RWPE1 (cell line): ENCODE measurements at regions not wholly inside any gene's neighbourhood (a gene's known extent, or its start where the extent isn't known, plus 50 kb on each side); places are given as distances from the start of the nearest gene placed in this dataset.

Source experiments
- CTCF ChIA-PET: fragments of 350-600 bp; sonication (Branson Sonifier 250); formaldehyde crosslinking; extraction: SDS; loops from one replicate; lab custom pipeline; 2021; lab: Yijun Ruan, JAX
- POLR2A ChIA-PET: fragments of 400-600 bp; formaldehyde crosslinking; extraction: SDS; loops from one replicate; lab custom pipeline; 2020; ENCODE audit warnings: antibody characterized with exemption; ENCODE audit not compliant: low non-redundant PET; lab: Yijun Ruan, JAX
- DNase-seq: peaks from one replicate; pipeline ENCODE4 v3.0.0; 2012; ENCODE audit warnings: low spot score
- H3K27ac ChIP-seq: fragments of 450-650 bp; 2 replicates; pipeline ENCODE4 v1.5.1; 2017
- CTCF ChIP-seq: fragments of 450-650 bp; conservative IDR thresholded peaks from 2 replicates; pipeline ENCODE4 v1.5.1; 2017; ENCODE audit warnings: low read depth, mild to moderate bottlenecking

DNA sequence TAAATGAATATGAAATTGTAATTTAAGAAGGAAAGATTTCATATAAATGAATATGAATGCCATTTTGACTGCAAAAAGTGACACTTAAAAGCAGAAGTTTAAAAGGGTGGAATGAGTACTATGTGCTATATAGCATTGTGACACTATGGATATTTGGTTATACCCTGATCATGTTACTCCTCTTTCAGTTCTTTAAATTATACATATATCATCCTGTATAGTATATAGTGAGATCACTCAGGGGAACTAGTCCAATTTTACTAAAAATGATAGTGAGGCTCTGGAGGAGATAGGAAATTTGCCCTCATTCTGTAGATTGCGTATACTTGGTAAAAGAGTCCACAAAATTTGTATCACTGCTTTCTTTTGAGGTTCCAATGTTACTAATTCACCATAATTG lies 155.7 kb upstream of the BTG1 start:
- DNase-seq = no peak
- H3K27ac ChIP-seq = no peak overlapping the region
- ChIA-PET CTCF (no interaction called here), POLR2A (no interaction called here)
- no peak for TF ChIP-seq CTCF

- no peak for TF ChIP-seq CTCF
- H3K27ac ChIP-seq = no peak overlapping the region
- DNase-seq = no peak
- CTCF ChIA-PET = no interaction called here
- POLR2A ChIA-PET = no interaction called here
Measured at GRCh38 chr12:92300777-92301176, 155.1 kb upstream of the BTG1 start.

- ChIA-PET CTCF (no interaction called here), POLR2A (no interaction called here)
- DNase-seq = no peak
- no peak overlapping the region for H3K27ac ChIP-seq
- no peak for TF ChIP-seq CTCF
Measured at GRCh38 chr12:92299744-92300143, 154.1 kb upstream of the BTG1 start.

GRCh38 chr12:92299344-92299743 lies 153.7 kb upstream of the BTG1 start:
- ChIA-PET POLR2A (no interaction called here), CTCF (no interaction called here)
- TF ChIP-seq CTCF = no peak

DNA sequence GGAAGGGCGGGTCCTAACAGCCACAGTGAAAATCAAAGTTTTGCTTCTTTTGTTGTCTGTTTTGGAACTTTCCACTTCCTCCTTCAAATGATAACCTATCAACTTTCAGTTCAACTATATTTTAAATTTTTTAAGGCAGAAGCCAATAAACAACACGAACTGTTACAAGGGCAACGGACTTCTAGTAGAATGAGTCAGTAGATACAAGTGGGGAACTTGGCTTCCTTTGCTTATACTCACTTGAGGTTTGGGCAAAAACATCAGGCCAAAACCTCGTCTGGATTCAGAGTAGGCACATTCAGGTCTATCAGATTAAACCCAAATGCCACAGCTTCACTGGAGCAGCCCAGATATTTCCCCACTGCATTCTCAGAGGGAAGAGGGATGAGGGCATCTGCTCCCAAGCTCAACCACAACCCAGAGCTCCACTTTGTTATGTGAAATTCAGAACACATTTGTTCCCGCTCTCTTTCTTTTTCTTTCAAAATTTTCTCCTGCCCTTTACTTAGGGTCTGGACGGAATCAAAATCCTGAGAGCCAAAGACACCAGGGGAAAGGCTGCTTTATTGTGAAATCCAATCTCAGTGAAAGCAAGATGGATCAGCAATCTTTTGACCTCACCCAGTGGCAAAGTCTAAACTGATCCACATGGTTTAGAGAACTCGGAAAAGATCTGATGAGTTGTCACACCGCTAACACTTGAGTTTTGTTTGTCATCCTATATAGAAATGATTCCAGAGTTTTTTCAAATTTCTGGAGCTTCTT lies 152.5 kb upstream of the BTG1 start:
- CTCF ChIA-PET = interaction anchor here (0.7 kb wide), 1 partner anchor 159 kb away, joined by 3 read pairs; no protein-coding TSS in a partner anchor
- POLR2A ChIA-PET = no interaction called here
- DNase-seq = no peak
- TF ChIP-seq CTCF = no peak
- no peak overlapping the region for H3K27ac ChIP-seq

More at GRCh38 chr12:92299344-92299743, 153.7 kb upstream of the BTG1 start:
- no peak overlapping the region for H3K27ac ChIP-seq
- DNase-seq = no peak

GRCh38 chr12:92297405-92297804 lies 151.8 kb upstream of the BTG1 start:
- no peak for DNase-seq
- no peak for TF ChIP-seq CTCF
- ChIA-PET CTCF (no interaction called here), POLR2A (no interaction called here)
- no peak overlapping the region for H3K27ac ChIP-seq
